Muscle of leg (tissue), 3 donors: ENCODE measurements at regions not wholly inside any gene's neighbourhood (a gene's known extent, or its start where the extent isn't known, plus 50 kb on each side); places are given as distances from the start of the nearest gene placed in this dataset.

ENCODE experiments used
- DNase-seq: peaks from one replicate; pipeline ENCODE4 v3.0.0; 2013
- H3K27ac ChIP-seq: one replicate; pipeline ENCODE4 v1.5.1; 2013; ENCODE audit warnings: mild to moderate bottlenecking, low read length, control low read depth
- H3K27me3 ChIP-seq: one replicate; pipeline ENCODE4 v1.6.1; 2013; ENCODE audit warnings: low read length; ENCODE audit not compliant: control insufficient read depth, insufficient read depth
- H3K36me3 ChIP-seq: one replicate; pipeline ENCODE4 v1.6.1; 2013; ENCODE audit warnings: low read length; ENCODE audit not compliant: control insufficient read depth, insufficient read depth
- H3K4me1 ChIP-seq: one replicate; pipeline ENCODE4 v1.6.1; 2013; ENCODE audit warnings: low read length; ENCODE audit not compliant: control insufficient read depth, insufficient read depth
- H3K4me3 ChIP-seq: one replicate; pipeline ENCODE4 v1.5.1; 2013; ENCODE audit warnings: low read length, control low read depth
- H3K9me3 ChIP-seq: replicated peaks from 2 replicates; pipeline ENCODE4 v1.6.1; 2013; ENCODE audit warnings: low read depth, low read length; ENCODE audit not compliant: control insufficient read depth
- WGBS: methylation state at CpG from one replicate; pipeline ENCODE4 v1.1.5; 2013; ENCODE audit warnings: missing lambda C conversion rate; ENCODE audit not compliant: insufficient coverage; 5-methylcytosine and 5-hydroxymethylcytosine counted together

DNA sequence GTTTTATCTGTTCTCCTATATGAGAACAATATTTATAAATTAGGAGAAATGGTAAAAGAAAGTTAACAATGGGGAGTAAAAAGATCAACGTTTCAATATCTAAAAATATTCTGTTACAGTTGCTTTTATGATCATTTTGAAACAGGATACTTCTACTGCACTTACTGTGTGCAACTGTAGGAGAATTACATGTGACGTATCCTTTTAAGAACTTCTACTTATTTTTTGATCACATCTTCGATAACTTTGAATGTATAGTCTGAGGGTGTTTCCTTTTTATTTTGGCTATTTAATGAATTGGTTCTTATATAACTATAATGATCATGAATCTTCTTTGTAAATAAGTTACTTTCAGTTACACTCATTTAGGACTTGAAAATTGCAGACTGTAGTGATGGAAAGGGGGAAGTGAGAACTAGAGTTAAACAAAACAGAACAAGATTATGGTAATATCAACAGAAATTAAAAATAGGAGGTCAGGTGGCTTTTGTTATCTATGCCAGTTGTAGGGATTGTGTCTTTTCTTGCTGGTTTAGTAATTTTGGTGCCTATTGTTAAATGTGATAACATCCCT lies 109.9 kb downstream of the MSTN start:
- no peaks in the 10 kb centered on the region for H3K4me1 ChIP-seq
- WGBS, result no CpG with 5 or more reads among the region's 3 CpGs
- no peak overlapping the region for H3K27ac ChIP-seq
- H3K4me3 ChIP-seq, result no peak overlapping the region
- H3K27me3 ChIP-seq, result no peaks in the 10 kb centered on the region
- DNase-seq, result no peak
- no peaks in the 10 kb centered on the region for H3K36me3 ChIP-seq
- H3K9me3 ChIP-seq, result no peaks in the 10 kb centered on the region

DNA sequence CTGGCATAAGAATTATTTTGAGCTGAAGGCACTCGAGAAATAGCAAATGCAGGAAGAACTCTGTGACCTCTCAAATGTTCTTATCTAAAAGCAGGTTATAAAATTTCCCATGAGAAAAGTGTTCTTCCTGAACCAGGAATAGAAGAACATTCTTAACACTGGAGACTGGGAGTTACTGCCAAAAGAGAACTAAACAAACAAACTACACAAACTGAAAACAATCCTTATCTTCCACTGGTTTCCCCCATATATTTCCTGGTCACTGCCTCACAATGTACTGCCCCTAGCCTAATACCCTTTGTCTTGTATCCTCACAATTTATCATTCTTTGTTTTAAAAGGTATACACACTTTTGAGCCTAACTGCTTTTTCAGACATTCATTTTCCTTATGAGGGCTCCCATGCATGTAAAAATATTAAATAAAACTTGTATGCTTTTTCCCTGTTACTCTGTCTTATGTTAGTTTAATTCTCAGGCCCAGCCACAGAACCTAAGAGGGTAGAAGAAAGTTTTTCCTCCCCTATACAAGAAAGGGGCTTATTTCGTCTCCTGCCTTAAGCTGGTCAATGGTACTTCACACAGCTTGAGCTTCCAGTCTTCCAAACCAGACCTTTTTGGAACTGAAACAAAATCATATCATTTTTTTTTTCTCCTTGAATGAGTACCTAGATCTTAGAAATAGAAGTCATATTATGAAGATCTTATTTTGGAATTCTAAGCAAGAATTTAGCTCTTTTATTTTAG lies 110.6 kb downstream of the MSTN start:
- Histone ChIP-seq H3K27ac (no peak overlapping the region), H3K27me3 (no peaks in the 10 kb centered on the region), H3K4me3 (no peak overlapping the region), H3K9me3 (no peaks in the 10 kb centered on the region), H3K4me1 (no peaks in the 10 kb centered on the region), H3K36me3 (no peaks in the 10 kb centered on the region)
- WGBS, result no CpG with 5 or more reads among the region's 2 CpGs
- no peak for DNase-seq

DNA sequence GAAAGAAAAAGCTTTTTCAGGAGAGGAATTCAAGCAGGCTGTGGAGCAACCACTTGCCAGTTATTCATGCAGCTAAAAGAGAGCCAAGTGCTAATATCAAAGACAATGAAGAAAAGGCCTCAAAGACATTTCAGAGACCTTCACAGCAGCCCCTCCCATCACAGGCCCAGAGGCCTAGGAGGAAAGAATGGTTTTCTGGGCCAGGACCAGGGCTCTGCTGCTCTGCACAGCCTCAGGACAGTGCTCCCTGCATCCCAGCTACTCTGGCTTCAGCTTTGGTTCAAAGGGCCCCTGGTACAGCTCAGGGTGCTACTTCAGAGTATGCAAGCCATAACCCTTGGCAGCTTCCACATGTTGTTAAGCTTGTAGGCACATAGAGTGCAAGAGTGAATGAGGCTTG lies 119.5 kb downstream of the MSTN start:
- H3K27ac ChIP-seq, result no peak overlapping the region
- H3K4me1 ChIP-seq, result no peaks in the 10 kb centered on the region
- no peak overlapping the region for H3K4me3 ChIP-seq
- DNase-seq, result no peak
- H3K27me3 ChIP-seq, result no peaks in the 10 kb centered on the region
- H3K36me3 ChIP-seq, result no peaks in the 10 kb centered on the region
- H3K9me3 ChIP-seq, result peaks cover 26% of the 10 kb centered on the region

DNA sequence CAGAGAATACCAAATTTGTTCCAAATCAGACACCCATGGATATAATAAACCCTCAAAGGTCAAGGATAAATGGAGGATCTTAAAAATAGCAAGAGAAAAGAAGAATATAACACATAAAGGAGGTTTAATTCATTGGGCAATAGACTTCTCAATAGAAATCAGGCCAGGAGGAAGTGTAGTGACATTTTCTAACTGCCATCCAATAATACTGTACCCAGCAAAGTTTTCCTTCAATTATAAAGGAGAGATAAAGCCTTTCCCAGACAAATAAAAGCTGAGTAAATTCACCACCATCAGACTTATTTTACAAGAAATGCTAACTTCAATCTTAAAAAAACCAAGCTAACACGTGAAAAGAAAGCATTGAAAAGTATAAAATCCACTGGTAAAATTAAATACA lies 121.6 kb downstream of the MSTN start:
- no peaks in the 10 kb centered on the region for H3K27me3 ChIP-seq
- H3K9me3 ChIP-seq, result peaks cover 28% of the 10 kb centered on the region
- no peak overlapping the region for H3K27ac ChIP-seq
- no peak for DNase-seq
- H3K36me3 ChIP-seq, result no peaks in the 10 kb centered on the region
- WGBS, result no CpG with 5 or more reads among the region's 1 CpG
- no peak overlapping the region for H3K4me3 ChIP-seq
- H3K4me1 ChIP-seq, result no peaks in the 10 kb centered on the region

DNA sequence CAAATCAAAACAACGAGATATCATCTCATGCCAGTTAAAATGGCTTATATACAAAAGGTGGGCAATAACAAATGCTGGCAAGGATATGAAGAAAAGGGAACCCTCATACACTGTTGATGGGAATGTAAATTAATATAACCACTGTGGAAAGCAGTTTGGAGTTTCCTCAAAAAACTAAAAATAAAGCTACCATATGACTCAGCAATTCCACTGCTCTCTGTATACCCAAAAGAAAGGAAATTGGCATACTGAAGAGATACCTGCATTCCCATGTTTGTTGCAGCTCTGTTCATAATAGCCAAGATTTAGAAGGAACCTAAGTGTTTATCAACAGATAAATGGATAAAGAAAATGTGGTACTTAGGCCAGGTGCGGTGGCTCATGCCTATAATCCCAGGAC lies 124.8 kb downstream of the MSTN start:
- peaks cover 18% of the 10 kb centered on the region for H3K9me3 ChIP-seq
- H3K27ac ChIP-seq, result no peak overlapping the region
- H3K4me3 ChIP-seq, result no peak overlapping the region
- no peak for DNase-seq
- H3K4me1 ChIP-seq, result no peaks in the 10 kb centered on the region
- WGBS, result 100% methylated on average over 1 of the region's 2 CpGs
- no peaks in the 10 kb centered on the region for H3K36me3 ChIP-seq
- no peaks in the 10 kb centered on the region for H3K27me3 ChIP-seq

DNA sequence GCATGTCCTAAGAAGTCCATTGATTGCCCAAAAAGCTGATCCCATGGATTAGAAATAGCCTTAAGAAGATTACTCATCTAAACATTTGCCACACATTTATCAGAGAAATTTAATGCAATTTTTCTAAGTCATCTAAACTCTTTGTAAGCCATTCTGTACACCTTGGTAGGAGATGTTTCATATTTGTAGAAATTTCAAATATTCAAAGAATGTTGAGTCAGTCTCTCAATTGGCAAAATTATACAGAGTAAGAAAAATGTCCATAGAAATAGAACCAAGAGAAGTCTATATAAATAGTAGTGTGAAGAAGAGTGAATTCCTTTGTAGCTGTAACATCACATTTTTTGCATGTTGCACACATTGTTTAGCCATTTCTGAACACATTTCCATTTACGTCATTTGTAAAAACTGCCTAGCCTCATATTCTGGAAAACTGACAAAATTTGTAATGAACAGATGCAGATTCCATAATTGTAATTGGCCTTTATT lies 128.6 kb downstream of the MSTN start:
- DNase-seq, result peak; percentile 59
- no CpG with 5 or more reads among the region's 1 CpG for WGBS

DNA sequence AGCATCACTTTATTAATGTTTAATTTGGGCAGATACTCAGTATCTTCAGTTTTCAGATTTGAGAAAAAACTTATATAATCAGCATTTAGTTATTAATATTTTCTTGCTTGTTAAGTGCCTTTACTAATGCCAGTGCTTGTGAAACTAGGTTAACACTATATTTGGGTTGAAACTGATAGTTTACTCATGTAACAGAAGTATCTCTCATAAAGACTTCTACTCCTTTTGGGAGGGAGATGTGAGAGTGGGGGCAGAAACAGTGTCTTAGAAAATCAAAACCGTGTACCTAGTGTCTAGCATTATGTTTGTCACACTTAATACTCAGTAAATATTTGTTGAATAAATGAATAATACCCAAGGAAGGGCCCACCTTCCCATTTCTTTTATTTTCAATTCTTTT lies 129.5 kb downstream of the MSTN start:
- Histone ChIP-seq H3K4me3 (no peak overlapping the region), H3K36me3 (no peaks in the 10 kb centered on the region), H3K9me3 (peaks cover 2% of the 10 kb centered on the region), H3K27me3 (no peaks in the 10 kb centered on the region), H3K4me1 (no peaks in the 10 kb centered on the region), H3K27ac (no peak overlapping the region)
- DNase-seq, result no peak
- no CpG with 5 or more reads among the region's 1 CpG for WGBS

More for the DNA sequence above, 128.6 kb downstream of the MSTN start:
- Histone ChIP-seq H3K9me3 (peaks cover 2% of the 10 kb centered on the region), H3K36me3 (no peaks in the 10 kb centered on the region), H3K27me3 (no peaks in the 10 kb centered on the region), H3K4me1 (no peaks in the 10 kb centered on the region), H3K27ac (no peak overlapping the region), H3K4me3 (no peak overlapping the region)

DNA sequence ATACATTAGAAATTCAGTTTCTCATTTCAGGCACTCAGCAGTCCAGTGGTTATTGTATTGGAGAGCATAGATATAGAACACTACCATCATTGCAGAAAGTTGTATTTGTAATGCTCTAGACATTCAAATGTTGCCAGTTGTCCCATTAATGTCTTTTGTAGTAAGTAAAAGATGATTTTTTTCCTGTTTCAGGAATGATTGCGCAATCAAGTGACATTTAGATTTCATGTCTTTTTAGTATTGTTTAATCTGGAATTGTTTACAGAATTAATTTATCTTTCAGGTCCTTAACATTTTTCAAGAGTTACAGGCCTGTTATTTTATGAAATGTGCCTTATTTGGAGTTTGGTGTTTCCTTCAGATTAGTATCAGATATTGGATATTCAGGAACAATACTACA lies 134.7 kb downstream of the MSTN start:
- Histone ChIP-seq H3K9me3 (no peaks in the 10 kb centered on the region), H3K27ac (no peak overlapping the region), H3K4me3 (no peak overlapping the region), H3K36me3 (no peaks in the 10 kb centered on the region), H3K4me1 (no peaks in the 10 kb centered on the region), H3K27me3 (no peaks in the 10 kb centered on the region)
- WGBS, result no CpG with 5 or more reads among the region's 1 CpG
- DNase-seq, result no peak
